GM12872 (cell line): ENCODE measurements at regions not wholly inside any gene's neighbourhood (a gene's known extent, or its start where the extent isn't known, plus 50 kb on each side); places are given as distances from the start of the nearest gene placed in this dataset.

Source experiments
- CTCF ChIP-seq: IDR thresholded peaks from 3 replicates; pipeline ENCODE4 v1.5.1; 2011; ENCODE audit warnings: low read depth, mild to moderate bottlenecking, low read length, moderate library complexity; ENCODE audit not compliant: insufficient read depth

- TF ChIP-seq CTCF: no peak
Observed at GRCh38 chr17:63331301-63332061, 114.6 kb downstream of the CYB561 start.

GRCh38 chr17:63332286-63332685, 113.8 kb downstream of the CYB561 start:
- no peak for TF ChIP-seq CTCF

- no peak for TF ChIP-seq CTCF
Observed at GRCh38 chr17:63333869-63334268, 112.2 kb downstream of the CYB561 start.

- no peak for TF ChIP-seq CTCF
Observed at GRCh38 chr17:63335831-63336230, 110.3 kb downstream of the CYB561 start.

- no peak for TF ChIP-seq CTCF
Observed at GRCh38 chr17:63337579-63337978, 108.5 kb downstream of the CYB561 start.

GRCh38 chr17:63338272-63338671, 107.8 kb downstream of the CYB561 start:
- no peak for TF ChIP-seq CTCF

GRCh38 chr17:63341276-63341675, 104.8 kb downstream of the CYB561 start:
- TF ChIP-seq CTCF: no peak
